SK-N-SH treated with all-trans-retinoic acid at 6 μM for 48 hours (cell line): ENCODE measurements at regions not wholly inside any gene's neighbourhood (a gene's known extent, or its start where the extent isn't known, plus 50 kb on each side); places are given as distances from the start of the nearest gene placed in this dataset.

Experiments used
- ATAC-seq: fragments of 200-7000 bp; cut with Tn5 transposase; 3 replicates; pipeline ENCODE4 v1.9.1; 2020; ENCODE audit warnings: mild to moderate bottlenecking, moderate library complexity
- ARNTL ChIP-seq: fragments of 450-650 bp; formaldehyde crosslinking; IDR thresholded peaks from 2 replicates; pipeline ENCODE4 v1.5.0; 2020; ENCODE audit warnings: low read depth, mild to moderate bottlenecking, moderate library complexity, borderline replicate concordance
- BACH2 ChIP-seq: fragments of 250-450 bp; sonication (Bioruptor Pico); IDR thresholded peaks from 2 replicates; pipeline ENCODE4 v1.9.0; 2021; ENCODE audit warnings: mild to moderate bottlenecking, borderline replicate concordance
- CSDC2 ChIP-seq: fragments of 250-450 bp; sonication (Bioruptor Pico); IDR thresholded peaks from 2 replicates; pipeline ENCODE4 v1.5.0; 2020; ENCODE audit warnings: mild to moderate bottlenecking, moderate library complexity
- GLIS3 ChIP-seq: fragments of 250-450 bp; sonication (Bioruptor Pico); IDR thresholded peaks from 2 replicates; pipeline ENCODE4 v1.5.0; 2020; ENCODE audit warnings: mild to moderate bottlenecking, moderate library complexity
- ISL1 ChIP-seq: fragments of 250-450 bp; sonication (Bioruptor Pico); IDR thresholded peaks from 2 replicates; pipeline ENCODE4 v2.1.2; 2022; ENCODE audit warnings: mild to moderate bottlenecking, moderate library complexity
- OSR1 ChIP-seq: fragments of 250-450 bp; sonication (Bioruptor Pico); IDR thresholded peaks from 2 replicates; pipeline ENCODE4 v1.8.0; 2022; ENCODE audit warnings: moderate library complexity, mild to moderate bottlenecking, inconsistent platforms
- PPARA ChIP-seq: fragments of 250-450 bp; sonication (Bioruptor Pico); IDR thresholded peaks from 2 replicates; pipeline ENCODE4 v1.5.0; 2020; ENCODE audit warnings: mild to moderate bottlenecking, borderline replicate concordance
- RARB ChIP-seq: fragments of 250-450 bp; sonication (Bioruptor Pico); IDR thresholded peaks from 2 replicates; pipeline ENCODE4 v1.8.0; 2021; ENCODE audit warnings: mild to moderate bottlenecking, moderate library complexity
- SNAI2 ChIP-seq: fragments of 250-450 bp; sonication (Bioruptor Pico); IDR thresholded peaks from 2 replicates; pipeline ENCODE4 v1.5.0; 2020; ENCODE audit warnings: mild to moderate bottlenecking, moderate library complexity
- TCF4 ChIP-seq: fragments of 250-450 bp; sonication (Bioruptor Pico); IDR thresholded peaks from 2 replicates; pipeline ENCODE4 v1.8.0; 2021; ENCODE audit warnings: mild to moderate bottlenecking, moderate library complexity, borderline replicate concordance
- TOX ChIP-seq: fragments of 250-450 bp; sonication (Bioruptor Pico); IDR thresholded peaks from 2 replicates; pipeline ENCODE4 v1.8.0; 2021; ENCODE audit warnings: mild to moderate bottlenecking, moderate library complexity, borderline replicate concordance
- ZC3H10 ChIP-seq: fragments of 250-450 bp; sonication (Bioruptor Pico); IDR thresholded peaks from 2 replicates; pipeline ENCODE4 v1.5.1; 2021; ENCODE audit warnings: mild to moderate bottlenecking, moderate library complexity
- ZFP3 ChIP-seq: fragments of 250-450 bp; sonication (Bioruptor Pico); IDR thresholded peaks from 2 replicates; pipeline ENCODE4 v1.5.0; 2020; ENCODE audit warnings: mild to moderate bottlenecking, moderate library complexity
- ZFP30 ChIP-seq: fragments of 450-650 bp; formaldehyde crosslinking; IDR thresholded peaks from 2 replicates; pipeline ENCODE4 v1.5.0; 2022; ENCODE audit warnings: mild to moderate bottlenecking, moderate library complexity
- ZNF565 ChIP-seq: fragments of 450-650 bp; formaldehyde crosslinking; conservative IDR thresholded peaks from 2 replicates; pipeline ENCODE4 v1.5.0; 2020; ENCODE audit warnings: low read depth, mild to moderate bottlenecking, moderate library complexity
- ZNF70 ChIP-seq: fragments of 450-650 bp; formaldehyde crosslinking; IDR thresholded peaks from 2 replicates; pipeline ENCODE4 v1.5.0; 2020; ENCODE audit warnings: mild to moderate bottlenecking, moderate library complexity
- ZNF8 ChIP-seq: fragments of 450-650 bp; formaldehyde crosslinking; IDR thresholded peaks from 2 replicates; pipeline ENCODE4 v1.5.0; 2020; ENCODE audit warnings: mild to moderate bottlenecking, moderate library complexity
- TF ChIP-seq, protein P1 (sequence below): fragments of 250-450 bp; sonication (Bioruptor Pico); IDR thresholded peaks from 2 replicates; pipeline ENCODE4 v1.5.0; 2020; ENCODE audit warnings: mild to moderate bottlenecking, moderate library complexity
- TF ChIP-seq, protein P2 (sequence below): fragments of 250-450 bp; sonication (Bioruptor Pico); IDR thresholded peaks from 2 replicates; pipeline ENCODE4 v1.8.0; 2020; ENCODE audit warnings: mild to moderate bottlenecking, moderate library complexity, borderline replicate concordance
- TF ChIP-seq, protein P3 (sequence below): fragments of 250-450 bp; sonication (Bioruptor Pico); IDR thresholded peaks from 2 replicates; pipeline ENCODE4 v1.8.0; 2021; ENCODE audit warnings: low read depth, mild to moderate bottlenecking, moderate library complexity, borderline replicate concordance
- TF ChIP-seq, protein P4 (sequence below): fragments of 250-450 bp; sonication (Bioruptor Pico); IDR thresholded peaks from 2 replicates; pipeline ENCODE4 v1.5.1; 2020; ENCODE audit warnings: low read depth, mild to moderate bottlenecking, moderate library complexity

DNA sequence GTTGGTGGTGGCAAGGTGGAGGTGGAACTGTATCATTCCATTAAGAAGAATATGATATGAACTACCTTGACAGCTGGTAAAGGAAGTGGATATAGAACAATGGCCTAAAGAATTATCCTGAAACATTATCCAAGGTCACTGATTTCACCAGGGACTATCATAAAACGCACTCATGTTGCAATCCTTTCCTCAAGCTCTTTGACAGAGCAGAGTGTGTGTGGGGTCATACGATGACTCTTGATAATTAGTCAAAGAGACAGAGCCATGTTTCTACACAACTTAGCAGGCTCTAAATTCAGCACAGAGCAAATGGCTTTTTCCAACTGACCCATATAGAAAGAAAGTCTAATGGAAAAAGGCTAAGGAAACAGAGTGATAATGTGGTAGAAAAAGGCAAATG is 126.4 kb upstream of the ANKFN1 start:
- ATAC-seq: no peak
- TF ChIP-seq GLIS3 (no peak), TOX (CRISPR knock-in tag) (no peak), RARB (CRISPR knock-in tag) (no peak), ZNF565 (CRISPR knock-in tag) (no peak), ZNF8 (CRISPR knock-in tag) (no peak), BACH2 (no peak), ZFP3 (CRISPR knock-in tag) (no peak), SNAI2 (CRISPR knock-in tag) (no peak), CSDC2 (CRISPR knock-in tag) (no peak), ZC3H10 (no peak), ZNF70 (CRISPR knock-in tag) (no peak), TCF4 (CRISPR knock-in tag) (no peak), ZFP30 (no peak), ISL1 (CRISPR knock-in tag) (no peak)
- TF ChIP-seq, protein P1, sequence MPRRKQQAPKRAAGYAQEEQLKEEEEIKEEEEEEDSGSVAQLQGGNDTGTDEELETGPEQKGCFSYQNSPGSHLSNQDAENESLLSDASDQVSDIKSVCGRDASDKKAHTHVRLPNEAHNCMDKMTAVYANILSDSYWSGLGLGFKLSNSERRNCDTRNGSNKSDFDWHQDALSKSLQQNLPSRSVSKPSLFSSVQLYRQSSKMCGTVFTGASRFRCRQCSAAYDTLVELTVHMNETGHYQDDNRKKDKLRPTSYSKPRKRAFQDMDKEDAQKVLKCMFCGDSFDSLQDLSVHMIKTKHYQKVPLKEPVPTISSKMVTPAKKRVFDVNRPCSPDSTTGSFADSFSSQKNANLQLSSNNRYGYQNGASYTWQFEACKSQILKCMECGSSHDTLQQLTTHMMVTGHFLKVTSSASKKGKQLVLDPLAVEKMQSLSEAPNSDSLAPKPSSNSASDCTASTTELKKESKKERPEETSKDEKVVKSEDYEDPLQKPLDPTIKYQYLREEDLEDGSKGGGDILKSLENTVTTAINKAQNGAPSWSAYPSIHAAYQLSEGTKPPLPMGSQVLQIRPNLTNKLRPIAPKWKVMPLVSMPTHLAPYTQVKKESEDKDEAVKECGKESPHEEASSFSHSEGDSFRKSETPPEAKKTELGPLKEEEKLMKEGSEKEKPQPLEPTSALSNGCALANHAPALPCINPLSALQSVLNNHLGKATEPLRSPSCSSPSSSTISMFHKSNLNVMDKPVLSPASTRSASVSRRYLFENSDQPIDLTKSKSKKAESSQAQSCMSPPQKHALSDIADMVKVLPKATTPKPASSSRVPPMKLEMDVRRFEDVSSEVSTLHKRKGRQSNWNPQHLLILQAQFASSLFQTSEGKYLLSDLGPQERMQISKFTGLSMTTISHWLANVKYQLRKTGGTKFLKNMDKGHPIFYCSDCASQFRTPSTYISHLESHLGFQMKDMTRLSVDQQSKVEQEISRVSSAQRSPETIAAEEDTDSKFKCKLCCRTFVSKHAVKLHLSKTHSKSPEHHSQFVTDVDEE (CRISPR knock-in tag): no peak
- TF ChIP-seq, protein P2, sequence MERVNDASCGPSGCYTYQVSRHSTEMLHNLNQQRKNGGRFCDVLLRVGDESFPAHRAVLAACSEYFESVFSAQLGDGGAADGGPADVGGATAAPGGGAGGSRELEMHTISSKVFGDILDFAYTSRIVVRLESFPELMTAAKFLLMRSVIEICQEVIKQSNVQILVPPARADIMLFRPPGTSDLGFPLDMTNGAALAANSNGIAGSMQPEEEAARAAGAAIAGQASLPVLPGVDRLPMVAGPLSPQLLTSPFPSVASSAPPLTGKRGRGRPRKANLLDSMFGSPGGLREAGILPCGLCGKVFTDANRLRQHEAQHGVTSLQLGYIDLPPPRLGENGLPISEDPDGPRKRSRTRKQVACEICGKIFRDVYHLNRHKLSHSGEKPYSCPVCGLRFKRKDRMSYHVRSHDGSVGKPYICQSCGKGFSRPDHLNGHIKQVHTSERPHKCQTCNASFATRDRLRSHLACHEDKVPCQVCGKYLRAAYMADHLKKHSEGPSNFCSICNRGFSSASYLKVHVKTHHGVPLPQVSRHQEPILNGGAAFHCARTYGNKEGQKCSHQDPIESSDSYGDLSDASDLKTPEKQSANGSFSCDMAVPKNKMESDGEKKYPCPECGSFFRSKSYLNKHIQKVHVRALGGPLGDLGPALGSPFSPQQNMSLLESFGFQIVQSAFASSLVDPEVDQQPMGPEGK (CRISPR knock-in tag): no peak
- TF ChIP-seq, protein P3, sequence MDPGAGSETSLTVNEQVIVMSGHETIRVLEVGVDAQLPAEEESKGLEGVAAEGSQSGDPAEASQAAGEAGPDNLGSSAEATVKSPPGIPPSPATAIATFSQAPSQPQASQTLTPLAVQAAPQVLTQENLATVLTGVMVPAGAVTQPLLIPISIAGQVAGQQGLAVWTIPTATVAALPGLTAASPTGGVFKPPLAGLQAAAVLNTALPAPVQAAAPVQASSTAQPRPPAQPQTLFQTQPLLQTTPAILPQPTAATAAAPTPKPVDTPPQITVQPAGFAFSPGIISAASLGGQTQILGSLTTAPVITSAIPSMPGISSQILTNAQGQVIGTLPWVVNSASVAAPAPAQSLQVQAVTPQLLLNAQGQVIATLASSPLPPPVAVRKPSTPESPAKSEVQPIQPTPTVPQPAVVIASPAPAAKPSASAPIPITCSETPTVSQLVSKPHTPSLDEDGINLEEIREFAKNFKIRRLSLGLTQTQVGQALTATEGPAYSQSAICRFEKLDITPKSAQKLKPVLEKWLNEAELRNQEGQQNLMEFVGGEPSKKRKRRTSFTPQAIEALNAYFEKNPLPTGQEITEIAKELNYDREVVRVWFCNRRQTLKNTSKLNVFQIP (CRISPR knock-in tag): no peak
- TF ChIP-seq, protein P4, sequence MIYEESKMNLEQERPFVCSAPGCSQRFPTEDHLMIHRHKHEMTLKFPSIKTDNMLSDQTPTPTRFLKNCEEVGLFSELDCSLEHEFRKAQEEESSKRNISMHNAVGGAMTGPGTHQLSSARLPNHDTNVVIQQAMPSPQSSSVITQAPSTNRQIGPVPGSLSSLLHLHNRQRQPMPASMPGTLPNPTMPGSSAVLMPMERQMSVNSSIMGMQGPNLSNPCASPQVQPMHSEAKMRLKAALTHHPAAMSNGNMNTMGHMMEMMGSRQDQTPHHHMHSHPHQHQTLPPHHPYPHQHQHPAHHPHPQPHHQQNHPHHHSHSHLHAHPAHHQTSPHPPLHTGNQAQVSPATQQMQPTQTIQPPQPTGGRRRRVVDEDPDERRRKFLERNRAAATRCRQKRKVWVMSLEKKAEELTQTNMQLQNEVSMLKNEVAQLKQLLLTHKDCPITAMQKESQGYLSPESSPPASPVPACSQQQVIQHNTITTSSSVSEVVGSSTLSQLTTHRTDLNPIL: no peak

DNA sequence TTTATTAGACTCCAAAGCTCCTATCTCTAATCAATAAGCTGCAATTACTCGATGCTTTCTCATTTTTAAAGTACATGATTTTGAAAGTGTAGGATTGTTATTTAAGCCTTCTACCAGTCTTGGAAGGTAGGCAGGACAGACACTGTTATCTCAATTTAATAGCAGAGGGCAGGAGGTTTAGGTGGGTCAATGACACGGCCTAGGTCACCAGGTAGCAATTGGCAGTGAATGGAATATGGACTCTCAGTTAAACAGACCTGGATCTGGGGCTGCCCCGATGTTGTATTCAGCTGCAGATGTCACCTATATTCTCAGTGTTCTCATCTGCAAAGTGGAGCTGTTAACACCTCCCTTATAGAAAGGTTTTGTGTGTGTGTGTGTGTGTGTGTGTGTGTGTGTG is 124.4 kb upstream of the ANKFN1 start:
- no peak for ATAC-seq
- no peak for TF ChIP-seq SNAI2 (CRISPR knock-in tag)
- no peak for TF ChIP-seq ZC3H10
- TF ChIP-seq, protein P4: no peak
- no peak for TF ChIP-seq PPARA (CRISPR knock-in tag)
- no peak for TF ChIP-seq GLIS3
- TF ChIP-seq, protein P2 (CRISPR knock-in tag): no peak
- no peak for TF ChIP-seq CSDC2 (CRISPR knock-in tag)
- TF ChIP-seq ZNF565 (CRISPR knock-in tag): no peak
- TF ChIP-seq, protein P1 (CRISPR knock-in tag): no peak
- no peak for TF ChIP-seq BACH2
- TF ChIP-seq, protein P3 (CRISPR knock-in tag): no peak
- no peak for TF ChIP-seq OSR1 (CRISPR knock-in tag)
- TF ChIP-seq ZFP30: no peak
- TF ChIP-seq TCF4 (CRISPR knock-in tag): no peak
- no peak for TF ChIP-seq RARB (CRISPR knock-in tag)
- TF ChIP-seq ARNTL: no peak
